ENCODE measurements at regions not wholly inside any gene's neighbourhood (a gene's known extent, or its start where the extent isn't known, plus 50 kb on each side); places are given as distances from the start of the nearest gene placed in this dataset.

DNA sequence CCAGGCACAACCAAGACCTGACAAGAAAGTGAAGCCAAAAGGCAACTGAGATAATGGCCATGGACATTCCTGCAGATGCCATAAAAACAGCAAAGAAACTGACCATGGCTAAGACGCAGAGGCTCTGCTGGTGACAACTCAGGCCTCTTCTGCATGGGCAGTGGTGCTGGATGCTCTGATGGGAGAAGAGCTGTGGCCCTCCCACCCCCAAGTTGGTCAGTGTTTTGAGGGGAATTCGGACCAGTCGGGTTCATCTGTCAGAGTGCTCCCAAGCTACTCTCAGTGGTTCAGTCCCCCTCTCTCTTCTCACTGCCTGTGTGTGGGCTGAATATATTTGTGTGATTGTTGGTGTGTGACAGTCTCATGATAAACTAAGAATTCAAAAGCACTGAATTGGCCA, 79.0 kb upstream of the GPR26 start:
- Mint-ChIP-seq H3K9me3 (no peaks in the 10 kb centered on the region), H3K27me3 (peaks cover 28 to 30% of the 10 kb centered on the region in 2 donors), H3K4me1 (no peaks in the 10 kb centered on the region), H3K27ac (no peak overlapping the region), H3K4me3 (no peak overlapping the region), H3K36me3 (no peaks in the 10 kb centered on the region)
- Histone ChIP-seq H3K9me3 (ENCODE audit: control insufficient read depth in 1 of 2, low read length in 2 of 2) (no peaks in the 10 kb centered on the region), H3K4me1 (ENCODE audit: insufficient read depth, low read length) (no peaks in the 10 kb centered on the region), H3K27ac (ENCODE audit: low read depth, low read length) (no peak overlapping the region), H3K4me3 (ENCODE audit: low read length in 2 of 2) (no peak overlapping the region), H3K36me3 (ENCODE audit: insufficient read depth, low read length) (no peaks in the 10 kb centered on the region), H3K27me3 (ENCODE audit: insufficient read depth, low read length) (peaks cover 3% of the 10 kb centered on the region)
- DNase-seq = no peak
- CTCF ChIA-PET (ENCODE audit: partially characterized antibody) = no interaction called here
- intact Hi-C loops (cut with micrococcal nuclease) = no loop called here
- POLR2A ChIA-PET (ENCODE audit: partially characterized antibody) = no interaction called here

DNA sequence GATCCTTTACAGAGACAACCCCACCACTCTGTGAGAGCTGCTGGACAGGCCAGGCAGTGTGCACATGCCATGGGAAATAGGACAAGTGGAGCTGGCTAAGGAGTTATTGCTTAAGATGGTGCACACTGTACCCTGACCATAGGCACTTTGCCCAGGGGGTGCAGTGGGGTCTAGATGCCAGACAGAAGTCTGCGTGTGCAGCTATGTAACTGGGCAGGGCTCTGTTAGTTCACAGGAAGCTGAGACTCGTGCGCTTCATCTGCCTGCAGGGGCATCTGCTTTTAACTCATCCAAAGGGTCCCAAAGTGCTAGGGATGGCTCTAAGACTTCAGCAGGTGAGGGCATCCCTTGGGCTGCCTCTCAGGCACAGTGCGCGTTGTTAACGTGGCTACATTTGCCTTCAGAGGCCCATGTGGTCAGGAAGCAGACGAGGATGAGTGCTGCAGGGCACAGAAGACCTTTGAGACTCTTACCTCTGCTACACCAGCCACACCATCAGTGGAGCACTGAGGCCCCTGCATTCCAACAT, 77.7 kb upstream of the GPR26 start:
- H3K9me3 Mint-ChIP-seq = peaks cover 0 to under 1% (median 0%) of the 10 kb centered on the region in 8 donors
- no peak overlapping the region for H3K4me3 Mint-ChIP-seq
- no peaks in the 10 kb centered on the region for H3K4me1 Mint-ChIP-seq
- no peak overlapping the region for H3K27ac Mint-ChIP-seq
- intact Hi-C loops (cut with micrococcal nuclease) = no loop called here
- Histone ChIP-seq H3K27me3 (ENCODE audit: insufficient read depth, low read length) (peaks cover 1% of the 10 kb centered on the region), H3K27ac (ENCODE audit: low read depth, low read length) (no peak overlapping the region), H3K9me3 (ENCODE audit: control insufficient read depth in 1 of 2, low read length in 2 of 2) (no peaks in the 10 kb centered on the region), H3K36me3 (ENCODE audit: insufficient read depth, low read length) (no peaks in the 10 kb centered on the region), H3K4me1 (ENCODE audit: insufficient read depth, low read length) (no peaks in the 10 kb centered on the region), H3K4me3 (ENCODE audit: low read length in 2 of 2) (no peak overlapping the region)
- CTCF ChIA-PET (ENCODE audit: partially characterized antibody) = no interaction called here
- no peak for DNase-seq
- H3K27me3 Mint-ChIP-seq = peaks cover 17 to 19% of the 10 kb centered on the region in 2 donors
- no peaks in the 10 kb centered on the region for H3K36me3 Mint-ChIP-seq
- POLR2A ChIA-PET (ENCODE audit: partially characterized antibody) = no interaction called here

DNA sequence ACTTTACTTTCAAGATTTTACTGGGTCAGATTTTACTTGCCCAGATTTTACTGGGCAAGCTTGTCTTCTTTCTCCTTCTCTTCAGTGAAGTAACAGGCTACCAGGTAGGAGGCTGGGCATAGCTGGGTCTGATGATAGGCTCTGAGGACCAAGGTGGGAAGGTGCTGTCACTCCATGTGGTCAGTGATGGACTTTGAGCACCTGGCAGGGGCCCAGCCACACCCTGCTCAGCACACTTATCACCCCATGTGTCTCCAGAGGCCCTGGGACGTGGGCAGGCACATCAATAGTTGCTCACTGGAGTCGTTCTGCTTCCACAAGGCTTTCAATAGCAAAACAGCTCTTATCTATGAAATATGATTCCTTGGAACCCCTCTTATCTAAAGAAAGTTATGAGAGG, 70.5 kb upstream of the GPR26 start:
- H3K36me3 Mint-ChIP-seq = no peaks in the 10 kb centered on the region
- intact Hi-C loops (cut with micrococcal nuclease) = no loop called here
- no peak overlapping the region for H3K4me3 Mint-ChIP-seq
- H3K27me3 Mint-ChIP-seq = peaks cover 4 to 7% of the 10 kb centered on the region in 2 donors
- H3K27ac Mint-ChIP-seq = no peak overlapping the region
- H3K9me3 ChIP-seq (ENCODE audit: control insufficient read depth in 1 of 2, low read length in 2 of 2) = no peaks in the 10 kb centered on the region
- no peak overlapping the region for H3K27ac ChIP-seq (ENCODE audit: low read depth, low read length)
- H3K4me3 ChIP-seq (ENCODE audit: low read length in 2 of 2) = no peak overlapping the region
- H3K4me1 ChIP-seq (ENCODE audit: insufficient read depth, low read length) = no peaks in the 10 kb centered on the region
- ChIA-PET POLR2A (ENCODE audit: partially characterized antibody) (no interaction called here), CTCF (ENCODE audit: partially characterized antibody) (no interaction called here)
- no peak for DNase-seq
- H3K27me3 ChIP-seq (ENCODE audit: insufficient read depth, low read length) = no peaks in the 10 kb centered on the region
- peaks cover 0 to 2% (median 0%) of the 10 kb centered on the region in 8 donors for H3K9me3 Mint-ChIP-seq
- H3K36me3 ChIP-seq (ENCODE audit: insufficient read depth, low read length) = no peaks in the 10 kb centered on the region
- no peaks in the 10 kb centered on the region for H3K4me1 Mint-ChIP-seq

DNA sequence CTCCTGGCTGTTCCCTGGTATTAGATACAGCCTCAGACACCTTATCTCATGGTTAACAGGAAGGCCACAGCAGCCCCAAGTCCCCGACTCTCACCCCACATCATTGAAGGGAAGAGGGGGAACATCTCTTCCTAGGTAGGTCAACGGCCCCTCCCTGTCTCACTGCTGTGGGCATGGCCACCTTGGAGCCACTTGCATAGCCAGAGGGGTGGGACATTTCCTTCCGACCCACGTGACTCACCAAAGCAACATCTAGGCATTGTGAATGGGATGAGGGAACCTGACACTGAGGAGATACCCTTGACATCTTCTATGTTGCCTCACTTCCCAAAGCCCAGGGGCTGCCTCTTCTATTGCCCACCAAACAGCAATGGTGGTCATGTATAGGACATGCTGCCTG, 68.5 kb upstream of the GPR26 start:
- no peak overlapping the region for H3K4me3 ChIP-seq (ENCODE audit: low read length in 2 of 2)
- H3K27me3 ChIP-seq (ENCODE audit: insufficient read depth, low read length) = no peaks in the 10 kb centered on the region
- H3K27ac ChIP-seq (ENCODE audit: low read depth, low read length) = no peak overlapping the region
- H3K4me1 ChIP-seq (ENCODE audit: insufficient read depth, low read length) = no peaks in the 10 kb centered on the region
- no peaks in the 10 kb centered on the region for H3K36me3 ChIP-seq (ENCODE audit: insufficient read depth, low read length)
- ChIA-PET CTCF (ENCODE audit: partially characterized antibody) (no interaction called here), POLR2A (ENCODE audit: partially characterized antibody) (no interaction called here)
- H3K27ac Mint-ChIP-seq = no peak overlapping the region
- H3K27me3 Mint-ChIP-seq = peaks cover 5 to 8% of the 10 kb centered on the region in 2 donors
- no peaks in the 10 kb centered on the region for H3K4me1 Mint-ChIP-seq
- peaks cover 0 to 16% (median 8%) of the 10 kb centered on the region in 8 donors for H3K9me3 Mint-ChIP-seq
- H3K36me3 Mint-ChIP-seq = no peaks in the 10 kb centered on the region
- DNase-seq = no peak
- intact Hi-C loops (cut with micrococcal nuclease) = no loop called here
- H3K4me3 Mint-ChIP-seq = no peak overlapping the region
- H3K9me3 ChIP-seq (ENCODE audit: control insufficient read depth in 1 of 2, low read length in 2 of 2) = no peaks in the 10 kb centered on the region

DNA sequence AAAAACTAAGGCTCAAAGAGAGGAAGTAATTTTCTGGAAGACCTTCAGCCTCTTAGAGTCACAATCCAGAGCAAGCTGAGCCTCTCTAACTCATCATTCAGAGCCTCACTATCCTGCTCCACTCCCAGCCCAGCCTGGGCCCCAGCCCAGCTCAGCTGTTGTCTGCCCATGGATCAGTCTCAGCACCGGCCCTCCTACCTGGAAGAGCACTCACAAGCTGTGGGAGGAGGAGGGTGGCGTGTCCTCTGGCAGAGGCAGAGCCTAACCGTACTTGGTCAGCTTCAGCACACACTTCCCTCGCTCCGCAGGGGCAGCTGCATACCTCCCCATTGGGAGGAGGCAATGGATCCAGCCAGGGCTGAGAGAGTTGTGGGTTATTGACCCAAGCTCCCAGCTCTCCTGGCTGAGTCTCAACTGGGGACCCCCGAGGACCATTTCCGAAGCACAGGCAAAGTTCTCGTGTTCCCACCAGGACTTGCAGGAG, 66.7 kb upstream of the GPR26 start:
- H3K9me3 ChIP-seq (ENCODE audit: control insufficient read depth in 1 of 2, low read length in 2 of 2) = no peaks in the 10 kb centered on the region
- Mint-ChIP-seq H3K27ac (peak overlapping the region in 1 of 7 donors; percentile 26), H3K4me1 (no peaks in the 10 kb centered on the region), H3K9me3 (peaks cover 0 to 22% (median 11%) of the 10 kb centered on the region in 8 donors), H3K27me3 (peaks cover 11 to 14% of the 10 kb centered on the region in 2 donors), H3K4me3 (no peak overlapping the region), H3K36me3 (no peaks in the 10 kb centered on the region)
- intact Hi-C loops (cut with micrococcal nuclease) = no loop called here
- no peaks in the 10 kb centered on the region for H3K36me3 ChIP-seq (ENCODE audit: insufficient read depth, low read length)
- POLR2A ChIA-PET (ENCODE audit: partially characterized antibody) = no interaction called here
- CTCF ChIA-PET (ENCODE audit: partially characterized antibody) = no interaction called here
- no peak overlapping the region for H3K27ac ChIP-seq (ENCODE audit: low read depth, low read length)
- no peak overlapping the region for H3K4me3 ChIP-seq (ENCODE audit: low read length in 2 of 2)
- DNase-seq = no peak
- no peaks in the 10 kb centered on the region for H3K27me3 ChIP-seq (ENCODE audit: insufficient read depth, low read length)
- H3K4me1 ChIP-seq (ENCODE audit: insufficient read depth, low read length) = no peaks in the 10 kb centered on the region

DNA sequence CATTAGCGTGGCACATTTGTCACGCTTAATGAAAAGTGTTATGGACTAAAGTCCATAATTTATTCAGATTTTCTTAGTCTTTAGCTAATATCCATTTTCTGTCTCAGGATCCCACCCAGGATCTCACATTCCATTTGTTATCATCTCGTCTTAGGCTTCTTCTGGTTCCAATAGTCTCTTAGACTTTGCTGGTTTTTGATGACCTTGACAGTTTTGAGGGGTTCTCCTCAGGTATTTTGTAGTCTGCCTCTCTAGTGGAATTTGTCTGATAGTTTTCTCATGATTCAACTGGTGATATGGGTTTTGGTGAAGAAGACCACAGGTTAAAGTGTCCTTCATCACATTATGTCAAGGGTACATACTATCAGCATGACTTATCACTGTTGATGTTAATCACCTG, 66.0 kb upstream of the GPR26 start:
- H3K27me3 Mint-ChIP-seq = peaks cover 11 to 14% of the 10 kb centered on the region in 2 donors
- no peak overlapping the region for H3K4me3 ChIP-seq (ENCODE audit: low read length in 2 of 2)
- POLR2A ChIA-PET (ENCODE audit: partially characterized antibody) = no interaction called here
- CTCF ChIA-PET (ENCODE audit: partially characterized antibody) = no interaction called here
- no peak overlapping the region for H3K27ac Mint-ChIP-seq
- no peak overlapping the region for H3K4me3 Mint-ChIP-seq
- no peaks in the 10 kb centered on the region for H3K36me3 Mint-ChIP-seq
- H3K36me3 ChIP-seq (ENCODE audit: insufficient read depth, low read length) = no peaks in the 10 kb centered on the region
- no peaks in the 10 kb centered on the region for H3K9me3 ChIP-seq (ENCODE audit: control insufficient read depth in 1 of 2, low read length in 2 of 2)
- intact Hi-C loops (cut with micrococcal nuclease) = no loop called here
- no peaks in the 10 kb centered on the region for H3K4me1 Mint-ChIP-seq
- H3K4me1 ChIP-seq (ENCODE audit: insufficient read depth, low read length) = no peaks in the 10 kb centered on the region
- H3K27me3 ChIP-seq (ENCODE audit: insufficient read depth, low read length) = no peaks in the 10 kb centered on the region
- DNase-seq = no peak
- peaks cover 0 to 22% (median 11%) of the 10 kb centered on the region in 8 donors for H3K9me3 Mint-ChIP-seq
- H3K27ac ChIP-seq (ENCODE audit: low read depth, low read length) = no peak overlapping the region

DNA sequence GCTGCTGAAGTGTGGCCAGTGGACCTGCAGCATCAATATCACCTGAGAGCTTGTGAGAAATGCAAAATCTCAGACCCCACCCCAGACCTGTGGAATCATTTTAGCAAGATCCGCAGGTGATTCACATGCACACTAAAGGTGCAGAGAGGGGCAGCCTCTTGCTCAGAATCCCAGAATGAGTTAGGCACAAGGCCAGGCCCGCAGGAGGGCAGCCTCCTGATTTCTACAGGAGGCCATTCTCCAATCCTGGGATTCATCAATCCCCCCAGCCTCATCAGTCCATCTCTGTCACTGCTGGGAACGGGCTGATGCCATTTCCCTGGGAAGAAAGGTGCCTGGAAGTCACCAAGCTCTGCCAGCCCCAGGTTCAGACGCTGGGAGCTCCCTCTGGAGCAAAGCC, 63.0 kb upstream of the GPR26 start:
- Mint-ChIP-seq H3K4me1 (no peaks in the 10 kb centered on the region), H3K4me3 (no peak overlapping the region), H3K36me3 (no peaks in the 10 kb centered on the region), H3K27me3 (peaks cover 14 to 15% of the 10 kb centered on the region in 2 donors), H3K9me3 (peaks cover 0 to 23% (median 11%) of the 10 kb centered on the region in 8 donors), H3K27ac (no peak overlapping the region)
- ChIA-PET CTCF (ENCODE audit: partially characterized antibody) (no interaction called here), POLR2A (ENCODE audit: partially characterized antibody) (no interaction called here)
- intact Hi-C loops (cut with micrococcal nuclease) = no loop called here
- no peaks in the 10 kb centered on the region for H3K9me3 ChIP-seq (ENCODE audit: control insufficient read depth in 1 of 2, low read length in 2 of 2)
- no peak overlapping the region for H3K27ac ChIP-seq (ENCODE audit: low read depth, low read length)
- no peak for DNase-seq
- no peaks in the 10 kb centered on the region for H3K4me1 ChIP-seq (ENCODE audit: insufficient read depth, low read length)
- no peak overlapping the region for H3K4me3 ChIP-seq (ENCODE audit: low read length in 2 of 2)
- H3K27me3 ChIP-seq (ENCODE audit: insufficient read depth, low read length) = peaks cover 5% of the 10 kb centered on the region
- no peaks in the 10 kb centered on the region for H3K36me3 ChIP-seq (ENCODE audit: insufficient read depth, low read length)

DNA sequence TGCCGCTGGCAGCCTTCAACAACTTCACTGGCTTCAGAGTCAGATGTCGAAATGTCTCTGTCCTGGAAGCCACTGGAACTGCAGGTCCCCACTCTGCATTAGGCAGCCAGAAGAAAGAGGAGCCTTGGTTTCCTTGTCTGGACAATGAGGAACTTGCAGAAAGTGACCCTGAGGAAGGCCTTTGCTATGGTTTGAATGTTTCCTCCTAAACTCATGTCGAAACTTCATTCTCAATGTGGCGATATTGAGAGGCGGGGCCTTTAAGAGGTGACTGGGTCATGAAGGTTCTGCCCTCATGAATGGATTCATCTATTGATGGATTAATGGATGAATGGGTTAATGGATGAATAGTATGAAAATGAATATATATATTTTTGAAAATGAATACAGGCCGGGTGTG, 61.6 kb upstream of the GPR26 start:
- Histone ChIP-seq H3K36me3 (ENCODE audit: insufficient read depth, low read length) (no peaks in the 10 kb centered on the region), H3K27me3 (ENCODE audit: insufficient read depth, low read length) (peaks cover 5% of the 10 kb centered on the region), H3K4me1 (ENCODE audit: insufficient read depth, low read length) (no peaks in the 10 kb centered on the region), H3K27ac (ENCODE audit: low read depth, low read length) (no peak overlapping the region), H3K9me3 (ENCODE audit: control insufficient read depth in 1 of 2, low read length in 2 of 2) (no peaks in the 10 kb centered on the region), H3K4me3 (ENCODE audit: low read length in 2 of 2) (no peak overlapping the region)
- Mint-ChIP-seq H3K4me3 (no peak overlapping the region), H3K4me1 (no peaks in the 10 kb centered on the region), H3K27ac (no peak overlapping the region), H3K27me3 (peaks cover 14 to 15% of the 10 kb centered on the region in 2 donors), H3K36me3 (no peaks in the 10 kb centered on the region), H3K9me3 (peaks cover 0 to 23% (median 11%) of the 10 kb centered on the region in 8 donors)
- CTCF ChIA-PET (ENCODE audit: partially characterized antibody) = no interaction called here
- POLR2A ChIA-PET (ENCODE audit: partially characterized antibody) = no interaction called here
- no peak for DNase-seq
- intact Hi-C loops (cut with micrococcal nuclease) = no loop called here
